Inflammatory macrophage treated with lipopolysaccharide for 4 hours (primary cell): ENCODE measurements at regions not wholly inside any gene's neighbourhood (a gene's known extent, or its start where the extent isn't known, plus 50 kb on each side); places are given as distances from the start of the nearest gene placed in this dataset.
"Not testable (repeated sequence)": the region's sequence is repeated elsewhere in the genome, so short reads cannot be mapped to it uniquely, and the experiment has no call there.

Experiments used
- DNase-seq: peaks from one replicate; pipeline ENCODE4 v3.0.0-alpha.2; 2020

DNA sequence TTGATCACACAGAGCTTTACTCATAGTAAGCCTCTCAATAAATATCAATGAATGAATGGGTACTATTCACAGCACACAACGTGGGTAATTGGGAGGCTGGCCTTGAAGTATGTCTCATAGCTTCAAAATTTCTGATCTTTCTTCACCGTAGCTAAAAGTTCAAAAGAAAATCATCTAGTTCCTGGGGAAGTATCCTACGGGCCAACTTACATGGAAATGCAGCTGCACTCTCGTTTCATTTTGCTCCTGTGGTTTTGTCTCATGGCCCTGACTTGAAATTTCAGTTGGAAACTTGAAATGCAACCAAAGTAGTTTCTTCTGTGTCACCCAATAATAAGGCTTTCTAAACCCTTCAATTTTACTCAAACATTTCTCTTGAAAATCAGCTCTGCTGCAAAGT lies 76.1 kb upstream of the CNIH3 start:
- DNase-seq: peak; percentile 92

DNA sequence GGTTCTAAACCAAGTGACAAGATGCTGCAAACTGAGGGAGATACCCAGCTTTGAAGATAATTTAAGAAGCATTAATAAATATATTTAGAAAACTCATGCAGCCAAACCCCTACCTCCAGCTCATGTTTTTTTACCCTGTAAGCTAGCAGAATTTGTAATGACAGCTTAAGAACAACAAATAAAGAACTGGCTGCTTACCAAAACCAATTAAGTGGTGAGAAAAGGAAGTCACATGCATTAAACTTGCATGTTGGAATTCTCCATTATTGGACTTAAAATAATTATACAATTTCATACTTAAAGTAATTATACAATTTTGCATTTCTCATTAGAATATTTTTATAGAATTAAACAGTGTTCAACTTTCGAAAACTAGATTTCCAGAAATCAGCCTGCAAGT lies 75.6 kb upstream of the CNIH3 start:
- no peak for DNase-seq

- DNase-seq: no peak
Observed at GRCh38 chr1:224541072-224541790, 74.9 kb upstream of the CNIH3 start.

- peak; percentile 83 for DNase-seq
Observed at GRCh38 chr1:224541901-224542630, 74.1 kb upstream of the CNIH3 start.

GRCh38 chr1:224542783-224543440 lies 73.2 kb upstream of the CNIH3 start:
- DNase-seq: peak; percentile 96

GRCh38 chr1:224543453-224543852 lies 72.7 kb upstream of the CNIH3 start:
- no peak for DNase-seq

DNA sequence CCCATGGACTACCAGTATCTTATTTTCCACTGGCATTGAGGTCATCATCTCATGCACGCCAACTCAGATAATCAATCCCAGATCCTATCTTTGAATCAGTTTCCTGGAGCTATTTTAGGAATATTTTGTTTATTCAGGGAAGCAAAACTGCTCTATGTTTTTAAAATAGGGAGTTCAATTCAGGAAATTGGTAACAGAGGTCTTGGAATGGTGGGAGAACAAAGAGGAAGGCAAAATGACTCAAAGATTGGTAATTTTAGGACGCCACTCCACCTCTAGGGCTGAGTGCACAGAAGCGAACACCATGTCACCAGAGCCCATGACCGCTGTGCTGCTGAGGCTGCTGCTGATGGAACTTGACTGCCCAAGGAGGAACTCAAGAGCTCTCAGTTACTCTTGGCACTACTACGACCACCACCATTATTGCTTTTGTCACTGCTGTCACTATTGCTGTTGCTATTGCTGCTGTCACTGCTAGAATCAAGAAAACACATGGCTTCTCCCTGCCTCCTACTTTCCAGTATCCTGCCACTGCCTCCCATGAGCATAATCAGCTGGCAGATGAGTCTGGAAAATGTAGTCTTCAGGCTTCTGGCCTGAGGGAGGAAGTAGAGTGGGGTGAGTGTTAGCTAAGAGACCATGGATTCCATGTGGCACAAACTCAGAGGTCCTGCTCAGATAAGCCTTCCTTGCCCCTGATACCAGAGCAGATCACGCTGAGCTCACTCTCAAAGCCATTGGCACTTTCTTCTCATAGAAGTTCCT lies 71.6 kb upstream of the CNIH3 start:
- peak; percentile 57 for DNase-seq

DNA sequence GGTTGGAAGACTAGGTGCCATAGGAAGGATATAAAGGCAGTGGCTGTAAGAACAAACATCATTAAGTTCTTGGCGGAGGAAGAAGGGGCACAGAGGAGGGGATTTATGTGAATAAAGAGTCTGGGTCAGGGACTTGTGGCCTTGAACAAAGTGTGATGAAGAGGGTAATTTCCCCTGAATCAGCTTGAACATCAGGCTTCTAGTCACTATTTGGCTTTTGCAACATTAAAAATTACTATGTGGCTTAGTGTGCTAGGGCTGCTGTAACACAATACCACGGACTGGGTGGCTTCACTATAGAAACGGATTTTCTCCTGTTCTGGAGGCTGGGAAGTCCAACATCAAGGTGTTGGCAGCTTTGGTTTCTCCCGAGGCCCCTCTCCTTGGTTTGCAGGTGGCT lies 70.5 kb upstream of the CNIH3 start:
- peak; percentile 58 for DNase-seq

- no peak for DNase-seq
Observed at GRCh38 chr1:224548676-224549075, 67.4 kb upstream of the CNIH3 start.

GRCh38 chr1:224551189-224551588 lies 64.9 kb upstream of the CNIH3 start:
- DNase-seq: not testable (repeated sequence)

- DNase-seq: no peak
Observed at GRCh38 chr1:224554056-224554455, 62.1 kb upstream of the CNIH3 start.

GRCh38 chr1:224554620-224555259 lies 61.4 kb upstream of the CNIH3 start:
- peak; percentile 21 for DNase-seq

- no peak for DNase-seq
Observed at GRCh38 chr1:224558904-224559303, 57.2 kb upstream of the CNIH3 start.

- no peak for DNase-seq
Observed at GRCh38 chr1:224559981-224560728, 56.0 kb upstream of the CNIH3 start.

- not testable (repeated sequence) for DNase-seq
Observed at GRCh38 chr1:224562881-224563280, 53.2 kb upstream of the CNIH3 start.

DNA sequence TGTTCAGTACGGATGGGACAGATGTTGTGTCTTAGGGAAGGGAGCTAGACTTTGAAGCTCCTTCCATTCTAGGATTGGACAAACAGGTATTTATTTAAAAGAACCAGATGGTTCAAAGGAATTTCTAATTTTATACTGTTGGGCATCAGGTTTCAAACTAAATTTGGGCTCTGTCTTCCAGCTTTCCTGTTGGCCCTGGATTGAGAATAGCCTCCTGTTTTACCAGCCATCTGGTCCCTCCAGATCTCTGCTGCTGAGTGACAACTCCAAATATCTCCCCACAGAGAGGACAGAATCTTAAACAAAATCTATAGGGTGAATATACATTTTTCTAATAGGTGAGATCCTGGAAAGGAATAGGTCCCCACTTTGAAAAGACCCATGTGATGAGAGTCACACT lies 52.5 kb upstream of the CNIH3 start:
- DNase-seq: no peak

- DNase-seq: peak; percentile 11
Observed at GRCh38 chr1:224564454-224565084, 51.5 kb upstream of the CNIH3 start.

DNA sequence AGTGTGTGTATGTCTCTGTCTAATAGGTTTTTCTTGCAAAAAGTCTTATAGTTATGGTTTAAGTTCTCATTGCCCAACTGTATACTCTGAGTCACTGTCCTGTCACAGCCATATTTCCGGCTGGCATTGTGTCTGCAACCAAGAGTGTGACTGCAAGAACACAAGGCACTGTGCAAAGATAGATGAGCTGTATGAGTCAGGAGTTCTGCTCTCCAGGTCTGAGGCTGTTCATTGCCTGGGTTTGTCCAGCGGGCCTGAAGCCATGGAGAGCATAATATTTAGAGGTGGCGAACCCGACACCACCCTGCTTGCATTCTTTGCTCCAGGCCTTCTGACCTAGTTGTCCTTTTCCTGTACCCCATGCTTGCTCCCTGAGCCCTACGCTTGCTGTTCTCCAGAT lies 50.9 kb upstream of the CNIH3 start:
- DNase-seq: peak; percentile 96

- no peak for DNase-seq
Observed at GRCh38 chr1:224565611-224566406, 50.3 kb upstream of the CNIH3 start.
